ENCODE measurements at regions not wholly inside any gene's neighbourhood (a gene's known extent, or its start where the extent isn't known, plus 50 kb on each side); places are given as distances from the start of the nearest gene placed in this dataset.

DNA sequence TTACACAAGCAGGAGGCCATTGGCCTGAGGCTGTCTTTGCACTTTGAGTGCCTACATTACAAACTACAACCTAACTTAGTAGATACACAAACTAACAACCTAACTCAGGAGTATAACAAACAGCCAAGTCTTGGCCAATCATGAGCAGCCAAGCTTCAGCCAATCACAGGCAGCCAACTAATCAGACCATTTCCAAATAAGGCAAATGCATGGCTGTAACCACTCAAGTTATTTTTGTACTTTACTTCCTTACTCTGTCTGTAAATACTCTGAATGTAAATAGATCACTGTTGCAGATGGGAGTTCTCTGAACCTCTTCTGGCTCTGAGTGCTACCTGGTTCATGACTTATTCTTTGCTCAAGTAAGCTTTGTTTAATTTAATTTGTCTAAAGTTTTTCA lies 748.1 kb upstream of the SGCG start:
- TF ChIP-seq POLR2AphosphoS5 (IDR thresholded peaks at IDR 0.05; ENCODE audit: low read depth, low read length) (no peak), SIN3A (IDR thresholded peaks at IDR 0.05; ENCODE audit: borderline replicate concordance, insufficient read depth, low read length) (no peak), TAF1 (IDR thresholded peaks at IDR 0.05; ENCODE audit: borderline replicate concordance, insufficient read depth, low read length) (no peak)
- TF ChIP-seq, protein P1, sequence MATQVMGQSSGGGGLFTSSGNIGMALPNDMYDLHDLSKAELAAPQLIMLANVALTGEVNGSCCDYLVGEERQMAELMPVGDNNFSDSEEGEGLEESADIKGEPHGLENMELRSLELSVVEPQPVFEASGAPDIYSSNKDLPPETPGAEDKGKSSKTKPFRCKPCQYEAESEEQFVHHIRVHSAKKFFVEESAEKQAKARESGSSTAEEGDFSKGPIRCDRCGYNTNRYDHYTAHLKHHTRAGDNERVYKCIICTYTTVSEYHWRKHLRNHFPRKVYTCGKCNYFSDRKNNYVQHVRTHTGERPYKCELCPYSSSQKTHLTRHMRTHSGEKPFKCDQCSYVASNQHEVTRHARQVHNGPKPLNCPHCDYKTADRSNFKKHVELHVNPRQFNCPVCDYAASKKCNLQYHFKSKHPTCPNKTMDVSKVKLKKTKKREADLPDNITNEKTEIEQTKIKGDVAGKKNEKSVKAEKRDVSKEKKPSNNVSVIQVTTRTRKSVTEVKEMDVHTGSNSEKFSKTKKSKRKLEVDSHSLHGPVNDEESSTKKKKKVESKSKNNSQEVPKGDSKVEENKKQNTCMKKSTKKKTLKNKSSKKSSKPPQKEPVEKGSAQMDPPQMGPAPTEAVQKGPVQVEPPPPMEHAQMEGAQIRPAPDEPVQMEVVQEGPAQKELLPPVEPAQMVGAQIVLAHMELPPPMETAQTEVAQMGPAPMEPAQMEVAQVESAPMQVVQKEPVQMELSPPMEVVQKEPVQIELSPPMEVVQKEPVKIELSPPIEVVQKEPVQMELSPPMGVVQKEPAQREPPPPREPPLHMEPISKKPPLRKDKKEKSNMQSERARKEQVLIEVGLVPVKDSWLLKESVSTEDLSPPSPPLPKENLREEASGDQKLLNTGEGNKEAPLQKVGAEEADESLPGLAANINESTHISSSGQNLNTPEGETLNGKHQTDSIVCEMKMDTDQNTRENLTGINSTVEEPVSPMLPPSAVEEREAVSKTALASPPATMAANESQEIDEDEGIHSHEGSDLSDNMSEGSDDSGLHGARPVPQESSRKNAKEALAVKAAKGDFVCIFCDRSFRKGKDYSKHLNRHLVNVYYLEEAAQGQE (IDR thresholded peaks at IDR 0.05; ENCODE audit: insufficient read depth in 1 of 2, low read depth in 2 of 2, low read length in 2 of 2) = no peak
